Activated naive CD8-positive, alpha-beta T cell treated with anti-CD3 and anti-CD28 coated beads for 36 hours (primary cell): ENCODE measurements at regions not wholly inside any gene's neighbourhood (a gene's known extent, or its start where the extent isn't known, plus 50 kb on each side); places are given as distances from the start of the nearest gene placed in this dataset.

ENCODE experiments used
- DNase-seq: peaks from one replicate; pipeline ENCODE4 v3.0.0; 2021
- H3K27ac Mint-ChIP-seq: one replicate; pipeline ENCODE4 v1.8.0; 2022; ENCODE audit warnings: mild to moderate bottlenecking, moderate library complexity, mixed read lengths
- H3K27me3 Mint-ChIP-seq: one replicate; pipeline ENCODE4 v1.8.0; 2022; ENCODE audit warnings: mild to moderate bottlenecking, mixed read lengths
- H3K36me3 Mint-ChIP-seq: one replicate; pipeline ENCODE4 v1.8.0; 2021; ENCODE audit warnings: mild to moderate bottlenecking, mixed read lengths
- H3K4me1 Mint-ChIP-seq: one replicate; pipeline ENCODE4 v1.8.0; 2021; ENCODE audit warnings: mixed read lengths
- H3K4me3 Mint-ChIP-seq: one replicate; pipeline ENCODE4 v1.8.0; 2022; ENCODE audit warnings: mild to moderate bottlenecking, moderate library complexity, mixed read lengths
- H3K9me3 Mint-ChIP-seq: one replicate; pipeline ENCODE4 v1.8.0; 2022; ENCODE audit warnings: mixed read lengths

DNA sequence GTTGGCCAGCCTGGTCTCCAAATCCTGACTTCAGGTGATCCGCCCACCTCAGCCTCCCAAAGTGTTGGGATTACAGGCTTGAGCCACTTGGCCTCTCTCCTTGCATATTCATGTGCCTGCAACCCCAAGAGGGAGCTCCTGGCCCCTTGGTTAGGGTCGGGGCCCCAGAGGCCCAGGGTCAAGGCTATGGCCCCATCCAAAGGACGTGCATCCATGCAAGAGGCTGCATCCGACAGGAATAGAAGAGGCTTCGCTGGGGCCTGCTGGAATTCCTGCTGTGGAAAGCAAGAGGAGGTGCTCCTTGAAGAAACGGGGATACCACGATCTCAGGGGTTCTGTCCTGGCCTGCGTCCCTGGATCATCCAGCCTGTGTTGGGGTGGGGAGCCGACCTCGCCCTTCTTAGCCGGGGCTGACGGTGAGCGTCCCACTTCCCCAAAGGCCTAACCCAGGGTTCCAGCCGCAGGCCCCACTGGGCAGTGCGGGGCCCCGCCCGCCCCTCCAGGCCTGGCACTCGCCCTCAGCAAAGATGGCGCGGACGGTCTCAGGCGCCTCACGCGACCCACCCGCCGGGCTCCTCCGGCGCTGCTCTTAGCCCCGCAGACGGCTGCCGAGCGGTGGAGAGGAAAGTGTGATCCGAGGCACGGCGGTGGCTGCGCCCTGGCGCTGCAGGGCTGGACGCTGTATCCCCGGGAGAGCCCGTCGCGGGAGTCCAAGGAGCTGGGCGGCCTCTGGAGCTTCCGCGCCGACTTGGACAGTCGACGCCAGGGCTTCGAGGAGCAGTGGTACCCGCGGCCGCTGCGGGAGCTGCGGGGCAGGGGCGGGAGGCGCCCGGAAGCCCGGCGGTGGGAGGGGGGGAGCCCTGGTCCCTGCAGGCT is 54.7 kb downstream of the ZNF727 start:
- Mint-ChIP-seq H3K9me3 (peaks cover 20% of the 10 kb centered on the region), H3K27me3 (no peaks in the 10 kb centered on the region), H3K4me3 (no peak overlapping the region), H3K4me1 (no peaks in the 10 kb centered on the region), H3K27ac (no peak overlapping the region), H3K36me3 (peaks cover 5% of the 10 kb centered on the region)
- DNase-seq, result no peak

- no peaks in the 10 kb centered on the region for H3K27me3 Mint-ChIP-seq
- peaks cover 16% of the 10 kb centered on the region for H3K9me3 Mint-ChIP-seq
- H3K4me1 Mint-ChIP-seq, result no peaks in the 10 kb centered on the region
- no peak overlapping the region for H3K27ac Mint-ChIP-seq
- no peak overlapping the region for H3K4me3 Mint-ChIP-seq
- no peak for DNase-seq
- peaks cover 5% of the 10 kb centered on the region for H3K36me3 Mint-ChIP-seq
Measured at GRCh38 chr7:64101126-64101942, 56.1 kb downstream of the ZNF727 start.

DNA sequence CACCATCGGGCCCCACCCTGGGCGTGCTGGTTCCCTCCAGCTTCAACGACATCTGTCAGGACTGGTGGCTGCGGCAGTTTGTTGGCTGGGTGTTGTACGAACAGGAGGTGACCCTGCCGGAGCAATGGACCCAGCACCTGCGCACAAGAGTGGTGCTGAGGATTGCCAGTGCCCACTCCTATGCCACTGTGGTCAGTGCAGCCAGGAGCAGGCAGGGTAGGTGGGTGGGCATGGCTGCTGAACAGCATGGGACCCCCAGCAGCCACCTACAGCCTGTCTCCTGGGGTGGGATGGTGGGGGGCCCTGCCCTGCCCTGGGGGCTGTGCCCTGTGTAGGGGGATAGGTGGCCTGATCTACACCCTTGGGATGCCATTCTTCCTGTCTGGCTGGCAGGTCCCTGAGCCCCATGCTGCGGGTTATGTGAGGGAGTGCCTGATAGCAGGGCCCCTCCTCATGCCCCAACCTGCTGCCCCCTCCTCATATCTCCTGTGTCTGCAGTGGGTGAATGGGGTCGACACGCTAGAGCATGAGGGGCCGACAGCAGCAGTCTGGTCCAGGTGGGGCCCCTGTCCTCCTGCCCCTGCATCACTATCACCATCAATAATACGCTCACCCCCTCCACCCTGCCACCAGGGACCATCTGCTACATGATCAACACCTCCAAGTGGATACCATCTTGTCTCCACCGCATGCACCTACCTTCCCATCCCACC is 56.9 kb downstream of the ZNF727 start:
- Mint-ChIP-seq H3K27ac (no peak overlapping the region), H3K36me3 (peaks cover 5% of the 10 kb centered on the region), H3K4me1 (no peaks in the 10 kb centered on the region), H3K4me3 (no peak overlapping the region), H3K9me3 (peaks cover 16% of the 10 kb centered on the region), H3K27me3 (no peaks in the 10 kb centered on the region)
- no peak for DNase-seq

- Mint-ChIP-seq H3K4me1 (no peaks in the 10 kb centered on the region), H3K27ac (no peak overlapping the region), H3K9me3 (peaks cover 17% of the 10 kb centered on the region), H3K27me3 (no peaks in the 10 kb centered on the region), H3K36me3 (peaks cover 5% of the 10 kb centered on the region), H3K4me3 (no peak overlapping the region)
- no peak for DNase-seq
Measured at GRCh38 chr7:64102656-64103400, 57.6 kb downstream of the ZNF727 start.

- Mint-ChIP-seq H3K36me3 (no peaks in the 10 kb centered on the region), H3K27me3 (no peaks in the 10 kb centered on the region), H3K4me1 (no peaks in the 10 kb centered on the region), H3K9me3 (peaks cover 27% of the 10 kb centered on the region), H3K27ac (no peak overlapping the region), H3K4me3 (no peak overlapping the region)
- no peak for DNase-seq
Measured at GRCh38 chr7:64113981-64114380, 68.7 kb downstream of the ZNF727 start.

DNA sequence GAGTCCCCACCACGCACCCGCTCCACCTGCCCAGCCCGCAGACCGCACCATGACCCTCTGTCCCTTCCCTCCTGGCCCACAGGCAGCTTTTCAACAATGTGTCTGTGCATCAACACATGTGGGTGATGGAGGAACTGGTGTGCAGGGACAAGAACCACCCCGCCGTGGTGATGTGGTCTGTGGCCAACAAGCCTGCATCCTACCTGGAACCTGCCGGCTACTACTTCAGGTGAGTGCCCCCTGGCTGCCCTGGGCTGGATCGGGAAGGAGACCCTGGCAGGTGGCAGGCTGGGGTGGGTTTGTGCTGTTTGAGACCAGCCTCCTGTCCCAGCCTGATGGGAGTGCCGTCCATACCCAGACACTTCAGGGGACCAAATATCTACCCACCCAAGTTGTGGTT is 69.6 kb downstream of the ZNF727 start:
- H3K4me1 Mint-ChIP-seq, result no peaks in the 10 kb centered on the region
- H3K27me3 Mint-ChIP-seq, result no peaks in the 10 kb centered on the region
- peaks cover 25% of the 10 kb centered on the region for H3K9me3 Mint-ChIP-seq
- no peak for DNase-seq
- no peak overlapping the region for H3K4me3 Mint-ChIP-seq
- no peaks in the 10 kb centered on the region for H3K36me3 Mint-ChIP-seq
- no peak overlapping the region for H3K27ac Mint-ChIP-seq

GRCh38 chr7:64131696-64132095 is 75.3 kb upstream of the ZNF735 start:
- Mint-ChIP-seq H3K4me3 (no peak overlapping the region), H3K36me3 (peaks cover 2% of the 10 kb centered on the region), H3K4me1 (no peaks in the 10 kb centered on the region), H3K27ac (no peak overlapping the region), H3K9me3 (peaks cover 50% of the 10 kb centered on the region), H3K27me3 (no peaks in the 10 kb centered on the region)
- no peak for DNase-seq
